Fibroblast of mammary gland (primary cell): ENCODE measurements at regions not wholly inside any gene's neighbourhood (a gene's known extent, or its start where the extent isn't known, plus 50 kb on each side); places are given as distances from the start of the nearest gene placed in this dataset.

Source experiments
- DNase-seq: peaks from one replicate; pipeline ENCODE4 v3.0.0-alpha.2; 2010; ENCODE audit warnings: low read depth
- H3K4me3 ChIP-seq: 2 replicates; pipeline ENCODE4 v1.5.1; 2011; ENCODE audit warnings: low read depth, mild to moderate bottlenecking, low read length, moderate library complexity; ENCODE audit not compliant: control insufficient read depth
- CTCF ChIP-seq: conservative IDR thresholded peaks from 2 replicates; pipeline ENCODE4 v1.5.1; 2011; ENCODE audit warnings: low read depth, low read length, inconsistent platforms; ENCODE audit not compliant: control insufficient read depth, insufficient read depth

GRCh38 chr15:53256457-53256856 lies 466.3 kb upstream of the ONECUT1 start:
- no peak for DNase-seq
- TF ChIP-seq CTCF = no peak
- no peak overlapping the region for H3K4me3 ChIP-seq

- TF ChIP-seq CTCF = no peak
- DNase-seq = no peak
- H3K4me3 ChIP-seq = no peak overlapping the region
Measured at GRCh38 chr15:53256043-53256442, 465.9 kb upstream of the ONECUT1 start.

- TF ChIP-seq CTCF = no peak
- DNase-seq = no peak
- H3K4me3 ChIP-seq = no peak overlapping the region
Measured at GRCh38 chr15:53251996-53252395, 461.9 kb upstream of the ONECUT1 start.

- no peak for DNase-seq
- H3K4me3 ChIP-seq = no peak overlapping the region
- no peak for TF ChIP-seq CTCF
Measured at GRCh38 chr15:53251523-53251922, 461.4 kb upstream of the ONECUT1 start.

- no peak for TF ChIP-seq CTCF
- no peak overlapping the region for H3K4me3 ChIP-seq
Measured at GRCh38 chr15:53247041-53247708, 457.0 kb upstream of the ONECUT1 start.

GRCh38 chr15:53246404-53246803 lies 456.3 kb upstream of the ONECUT1 start:
- DNase-seq = no peak
- H3K4me3 ChIP-seq = no peak overlapping the region
- no peak for TF ChIP-seq CTCF

More at GRCh38 chr15:53247041-53247708, 457.0 kb upstream of the ONECUT1 start:
- DNase-seq = no peak

GRCh38 chr15:53233801-53234200 lies 443.7 kb upstream of the ONECUT1 start:
- no peak for DNase-seq
- no peak for TF ChIP-seq CTCF
- no peak overlapping the region for H3K4me3 ChIP-seq
